ENCODE measurements at regions not wholly inside any gene's neighbourhood (a gene's known extent, or its start where the extent isn't known, plus 50 kb on each side); places are given as distances from the start of the nearest gene placed in this dataset.

DNA sequence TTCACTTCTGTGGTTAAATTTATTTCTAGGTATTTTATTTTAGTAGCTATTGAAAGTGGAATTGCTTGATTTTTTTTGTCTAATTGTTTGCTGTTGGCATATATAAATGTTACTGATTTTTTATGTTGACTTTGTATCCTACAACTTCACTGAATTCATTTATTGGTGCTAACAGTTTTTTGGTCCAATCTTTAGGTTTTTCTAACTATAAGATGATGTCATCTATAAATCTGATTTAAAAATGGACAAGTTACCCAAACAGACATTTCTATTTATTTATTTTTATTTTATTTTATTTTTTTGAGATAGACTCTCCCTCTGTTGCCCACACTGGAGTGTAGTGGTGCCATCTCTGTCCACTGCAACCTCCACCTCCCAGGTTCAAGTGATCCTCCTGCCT, 162.3 kb downstream of the COX7C start:
- DNase-seq: no peak

DNA sequence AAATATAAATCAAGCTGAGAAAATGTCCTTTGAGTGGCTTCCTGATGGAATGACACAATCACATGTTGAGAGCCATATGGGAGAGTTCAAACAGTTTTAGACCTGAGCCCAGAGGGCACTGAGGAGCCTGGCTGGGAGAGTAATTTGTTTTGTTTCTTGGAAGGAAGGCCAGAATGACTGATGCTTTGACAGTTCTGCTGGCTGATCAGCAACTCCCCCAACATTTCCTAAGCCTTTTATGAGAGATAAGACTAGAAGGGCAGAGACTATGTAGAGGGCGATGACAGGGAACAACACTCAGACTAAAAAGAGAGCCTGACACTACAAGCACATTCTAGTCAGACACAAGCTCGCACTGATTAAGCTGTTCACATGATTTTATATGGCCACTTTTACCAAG, 169.2 kb downstream of the COX7C start:
- DNase-seq: no peak

DNA sequence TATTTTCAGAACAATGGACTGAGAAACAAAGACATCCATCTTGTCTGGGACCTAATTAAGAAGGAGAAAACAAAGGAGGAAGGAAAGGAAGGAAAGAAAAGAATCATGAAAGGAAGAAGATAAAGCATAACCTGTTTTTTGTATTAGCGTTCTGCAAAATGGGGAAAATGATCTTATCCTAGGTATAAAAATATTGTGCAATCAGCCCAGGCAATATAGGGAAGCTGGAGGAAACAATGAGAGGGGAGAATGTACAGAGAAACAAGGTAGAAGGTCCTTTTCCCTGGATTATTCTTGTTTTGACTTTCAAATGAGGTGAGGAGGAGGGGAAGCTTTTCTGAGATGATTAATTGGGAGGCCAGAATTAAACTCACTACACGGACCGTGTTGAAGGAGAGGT, 177.9 kb downstream of the COX7C start:
- DNase-seq: no peak

DNA sequence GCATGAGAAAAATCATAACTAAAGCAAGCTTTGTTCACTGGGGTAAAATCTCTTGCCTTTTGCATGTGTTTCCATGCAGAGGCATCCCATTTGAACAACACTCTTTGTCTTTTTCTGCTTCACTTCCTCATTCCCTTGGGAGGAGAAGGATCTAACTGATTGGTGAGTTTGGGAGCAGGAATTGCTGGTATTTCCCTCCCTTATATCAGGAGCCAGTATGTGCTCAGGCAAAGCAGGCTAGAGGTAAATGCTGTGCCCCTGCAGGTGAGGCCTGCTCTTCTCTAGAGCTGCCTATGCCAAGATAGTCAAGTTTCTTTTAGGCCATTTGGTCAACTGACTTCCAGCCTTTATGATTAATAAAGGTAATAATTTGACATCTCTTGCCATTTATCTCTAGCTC, 179.9 kb downstream of the COX7C start:
- DNase-seq: no peak

DNA sequence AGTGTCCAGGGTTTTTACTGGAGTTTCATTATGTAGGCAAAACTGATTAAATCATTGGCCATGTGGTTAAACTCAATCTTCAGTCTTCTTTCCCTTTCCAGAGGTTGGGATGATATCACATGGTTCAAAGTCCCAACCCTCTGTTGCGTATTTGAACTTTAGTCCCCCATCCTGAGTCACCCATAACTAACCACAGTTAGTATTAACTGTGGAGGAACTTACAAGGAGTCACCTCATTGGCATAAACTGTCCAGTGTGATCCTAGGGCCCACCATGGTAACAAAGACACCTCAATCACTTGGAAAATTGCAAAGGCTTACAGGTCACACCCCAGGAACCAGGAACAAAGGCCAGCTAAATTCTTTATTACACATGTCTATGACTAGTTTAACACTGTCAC, 188.5 kb downstream of the COX7C start:
- no peak for DNase-seq

DNA sequence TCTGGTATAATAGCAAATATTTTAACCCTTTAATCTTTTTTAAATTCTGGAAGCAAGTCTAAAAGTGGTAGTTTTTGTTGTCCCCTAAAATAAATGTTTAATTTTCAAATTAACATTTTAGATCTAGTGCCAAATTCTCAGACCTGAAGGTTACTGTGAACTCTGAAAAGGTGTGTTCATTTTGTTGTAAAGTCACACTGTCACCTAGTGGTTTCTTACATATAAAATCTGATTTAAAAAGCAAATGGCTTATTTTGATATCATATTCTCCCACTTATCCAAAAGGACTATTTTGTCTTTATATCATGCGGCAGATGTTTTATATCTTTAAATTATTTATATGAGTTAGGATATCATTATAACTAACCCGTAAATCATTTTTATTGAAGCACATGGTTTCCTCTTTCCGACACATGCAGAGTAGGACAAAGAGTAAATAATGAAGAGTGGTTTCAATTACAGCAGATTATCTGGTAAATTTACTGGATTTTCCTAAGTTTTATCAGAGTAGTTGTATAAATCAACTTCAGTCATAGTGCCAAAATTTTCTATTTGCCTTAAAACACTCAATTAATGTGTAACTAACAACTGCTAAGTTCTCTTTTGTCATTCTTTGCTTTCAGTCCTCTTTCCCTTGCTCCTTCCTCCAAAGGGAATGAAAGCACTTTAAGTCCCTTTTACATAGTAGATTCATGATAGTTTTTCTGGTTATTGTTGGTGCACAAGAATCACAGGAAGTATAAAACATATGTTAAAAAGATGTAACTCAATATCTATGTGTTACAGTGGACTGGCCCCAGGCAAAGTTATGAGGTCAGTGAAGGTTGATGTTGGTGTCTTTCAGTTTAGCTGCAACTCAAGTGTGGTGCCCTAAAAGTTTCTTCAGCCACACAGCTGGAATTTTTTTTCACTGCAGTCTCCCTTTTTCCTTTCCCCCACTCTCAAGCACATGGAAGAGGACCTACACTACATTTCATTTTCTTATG, 189.6 kb downstream of the COX7C start:
- no peak for DNase-seq

DNA sequence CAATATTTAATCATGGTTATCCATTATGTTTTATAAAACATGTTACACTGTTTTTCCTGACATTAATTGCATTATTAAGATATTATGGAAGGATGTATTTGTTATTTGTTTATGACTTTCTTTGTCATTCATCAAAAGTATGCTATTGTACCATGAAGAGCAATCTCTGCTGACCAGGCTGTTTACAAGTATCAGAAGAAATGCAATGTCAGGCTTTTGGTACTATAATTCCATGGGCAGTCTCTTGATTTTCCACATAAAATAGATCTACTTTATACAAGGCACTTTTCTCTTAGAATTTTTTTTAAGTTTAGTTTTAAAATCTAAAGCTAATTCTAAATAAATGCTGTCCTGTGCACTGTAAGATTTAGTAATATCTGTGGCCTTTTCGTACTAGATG, 196.6 kb downstream of the COX7C start:
- DNase-seq: no peak

DNA sequence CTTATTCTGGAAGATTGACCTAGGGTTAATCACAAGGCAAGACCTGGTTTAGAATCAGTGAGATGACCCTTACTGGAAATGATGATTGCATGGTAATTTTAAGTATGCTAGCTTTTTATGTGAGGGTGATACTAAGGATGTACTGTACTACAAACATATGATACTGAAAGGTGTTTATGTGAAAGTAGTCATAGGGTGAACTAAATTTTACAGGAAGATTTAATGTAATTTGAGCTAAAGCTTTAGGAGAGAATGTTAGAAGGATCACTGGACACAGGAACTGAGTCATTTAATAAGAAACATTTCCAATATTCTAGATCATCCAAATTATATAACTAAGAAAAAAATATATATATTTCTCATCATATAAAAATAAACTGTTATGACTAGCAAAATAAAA, 197.2 kb downstream of the COX7C start:
- no peak for DNase-seq

DNA sequence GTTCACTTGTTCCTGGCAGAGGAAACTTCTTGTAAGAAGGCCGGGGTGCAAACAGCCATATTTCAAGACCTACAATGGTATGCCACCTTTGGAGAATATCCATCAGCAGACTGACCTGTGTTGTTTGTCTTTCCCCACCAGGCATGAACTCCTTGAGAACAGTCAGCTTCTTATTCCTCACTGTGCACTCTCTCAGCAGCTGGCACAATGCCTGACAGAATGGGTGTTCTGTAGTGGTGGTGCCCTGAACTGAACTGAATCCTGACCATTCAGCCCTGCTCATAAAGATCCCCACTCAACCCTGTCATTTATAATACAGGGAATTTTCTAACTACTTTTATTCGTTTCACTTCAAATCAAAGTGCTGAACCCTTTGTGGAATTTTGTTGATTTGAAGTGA, 206.9 kb downstream of the COX7C start:
- no peak for DNase-seq

DNA sequence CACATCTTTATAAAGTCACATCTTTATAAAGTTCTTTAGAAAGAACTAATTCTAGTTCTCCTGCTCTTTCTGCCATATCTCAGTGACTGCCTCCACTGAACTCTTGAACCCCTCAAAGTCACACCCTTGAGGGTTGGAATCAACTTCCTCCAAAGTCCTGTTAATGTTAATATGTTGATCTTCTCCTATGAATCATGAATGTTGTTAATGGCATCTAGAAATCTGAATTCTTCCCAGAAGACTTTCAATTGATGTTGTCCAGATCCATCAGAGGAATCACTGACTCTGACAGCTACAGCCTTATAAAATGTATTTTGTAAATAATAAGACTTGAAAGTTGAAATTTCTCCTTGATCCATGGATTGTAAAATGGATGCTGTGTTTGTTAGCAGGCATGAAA, 213.4 kb downstream of the COX7C start:
- no peak for DNase-seq

DNA sequence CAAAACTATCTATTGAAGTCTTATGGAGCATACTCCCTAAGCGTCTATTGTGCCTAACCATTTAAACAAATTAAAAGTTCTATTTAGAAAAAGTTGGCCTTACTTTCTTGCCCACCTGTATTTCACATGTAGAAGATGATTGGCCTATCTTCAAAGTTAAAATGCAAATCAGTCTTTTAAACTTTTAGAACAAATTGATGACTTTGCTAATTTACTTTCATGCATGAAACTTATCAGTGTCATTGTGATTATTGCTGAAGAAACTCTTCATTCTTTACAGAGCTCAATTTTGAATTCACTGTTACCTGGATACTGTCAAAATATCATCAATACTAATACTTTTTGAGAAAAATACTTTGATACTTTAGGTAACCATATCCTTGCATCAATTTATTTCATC, 216.1 kb downstream of the COX7C start:
- DNase-seq: no peak

DNA sequence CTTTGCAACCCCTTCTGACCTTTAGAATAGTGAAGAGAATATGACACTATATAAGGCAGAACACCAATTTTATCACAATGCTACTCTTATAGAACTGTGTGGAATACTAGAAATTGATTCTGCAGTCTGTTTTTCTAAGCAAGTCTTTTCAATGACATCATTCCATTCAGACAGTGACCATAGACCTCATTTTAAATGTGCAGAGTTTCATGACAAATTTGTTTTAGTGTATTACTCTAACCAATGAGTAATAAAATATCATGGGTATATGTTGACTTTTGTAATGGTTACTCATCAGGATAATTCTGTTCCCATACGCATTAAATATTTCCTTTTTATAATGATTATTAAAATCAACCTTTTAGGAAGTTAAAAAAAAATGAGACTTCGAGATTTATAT, 219.9 kb downstream of the COX7C start:
- no peak for DNase-seq

DNA sequence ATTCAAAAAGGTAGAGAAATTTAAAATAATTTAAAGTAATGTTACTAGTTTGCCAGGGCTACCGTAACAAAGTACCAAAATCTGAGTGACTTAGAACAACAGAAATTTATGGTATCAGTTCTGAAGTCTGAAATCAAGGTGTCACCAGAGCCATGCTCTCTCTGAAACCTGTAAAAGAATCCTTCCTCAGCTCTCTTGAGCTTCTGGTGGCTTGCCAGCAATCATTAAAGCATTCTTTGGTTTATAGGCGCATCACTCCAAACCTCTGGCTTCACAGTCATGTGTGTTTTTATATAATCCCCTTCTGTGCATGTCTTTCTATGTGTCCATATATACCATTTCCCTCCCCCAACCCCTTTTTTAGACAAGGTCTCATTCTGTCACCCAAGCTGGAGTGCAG, 220.3 kb downstream of the COX7C start:
- DNase-seq: no peak

DNA sequence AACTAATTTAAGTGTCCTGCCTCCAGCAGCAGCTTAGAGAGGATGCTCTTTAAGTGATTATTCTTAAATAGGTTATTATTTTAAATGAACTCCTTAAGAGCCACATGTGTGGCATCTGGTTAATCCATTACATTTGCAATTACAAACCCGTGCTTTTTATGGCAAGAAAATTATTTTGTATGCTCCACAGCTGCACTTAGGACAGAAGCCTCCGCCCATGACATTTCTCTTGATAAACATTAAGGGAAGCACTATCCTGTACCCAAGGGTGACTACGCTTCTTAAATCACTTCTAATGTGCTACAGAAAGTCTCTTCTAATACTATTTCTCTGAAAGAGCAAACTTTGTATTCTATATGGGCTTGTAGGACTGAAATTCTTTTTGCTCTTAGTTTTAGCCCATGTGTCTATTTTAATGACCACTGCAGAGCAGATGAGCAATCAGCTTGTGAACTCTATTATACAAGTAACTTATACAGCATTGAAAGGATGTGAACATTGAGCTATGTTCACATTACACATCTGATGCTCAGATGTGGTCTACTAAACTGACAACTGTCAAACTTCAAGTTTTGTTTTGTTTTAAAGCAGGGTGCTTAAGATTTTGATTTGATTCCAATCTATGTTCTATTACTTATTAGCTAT, 223.4 kb downstream of the COX7C start:
- no peak for DNase-seq

DNA sequence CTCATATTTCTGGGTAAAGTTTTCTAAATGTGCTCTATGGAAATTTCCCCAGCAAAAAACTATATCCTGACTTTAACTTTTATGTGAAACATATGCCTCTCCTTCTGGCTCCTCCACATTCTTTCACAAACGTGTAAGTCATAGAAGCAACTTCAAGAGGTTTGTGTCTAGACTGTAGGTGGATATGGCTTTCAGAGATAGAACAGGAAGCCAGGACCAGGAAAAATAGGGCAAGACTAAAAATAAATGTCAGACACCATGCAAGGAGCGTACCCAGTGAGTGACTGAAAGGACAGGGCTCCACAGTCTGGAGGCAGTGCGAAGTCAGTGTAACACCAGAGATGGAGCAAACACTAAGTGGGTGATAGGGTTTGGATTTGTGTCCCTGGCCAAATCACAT, 240.7 kb downstream of the COX7C start:
- no peak for DNase-seq

DNA sequence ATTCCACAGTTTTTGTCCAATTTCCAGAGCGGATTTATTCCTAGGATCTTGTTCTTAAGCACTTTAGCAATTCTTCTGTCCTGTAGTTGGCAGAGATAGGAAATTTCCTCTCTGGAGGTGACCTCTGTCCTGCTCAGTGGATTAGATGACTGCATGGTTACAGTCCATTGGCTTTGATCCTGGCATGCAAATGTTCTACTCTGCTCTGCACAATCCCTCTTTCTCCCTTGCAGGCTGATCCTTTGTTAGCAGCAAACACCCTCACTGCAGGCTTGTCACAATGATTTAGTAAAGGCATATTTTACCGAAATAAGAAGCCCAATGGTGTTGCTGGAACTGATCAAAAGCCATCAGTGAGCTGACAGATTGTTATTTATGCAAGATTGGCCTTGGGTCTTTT, 243.8 kb downstream of the COX7C start:
- DNase-seq: no peak

DNA sequence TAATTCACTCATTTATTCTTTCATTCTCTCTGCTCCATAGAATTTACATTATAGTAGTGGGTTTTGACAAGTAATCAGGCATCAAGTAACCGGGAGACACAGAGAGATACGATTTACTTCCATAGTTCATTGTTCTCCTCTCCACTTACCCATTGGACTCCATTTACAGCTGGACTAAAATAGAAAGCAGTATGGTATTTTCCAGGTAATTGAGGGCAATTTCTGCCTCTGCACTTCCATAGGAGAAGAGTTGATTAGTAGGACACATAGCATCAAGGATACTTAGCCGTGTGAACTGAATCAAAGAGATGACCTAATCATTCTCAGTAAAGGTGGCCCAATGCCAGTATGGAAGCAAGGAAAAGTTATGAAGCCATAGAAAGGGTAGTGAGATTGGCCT, 244.4 kb downstream of the COX7C start:
- DNase-seq: no peak

DNA sequence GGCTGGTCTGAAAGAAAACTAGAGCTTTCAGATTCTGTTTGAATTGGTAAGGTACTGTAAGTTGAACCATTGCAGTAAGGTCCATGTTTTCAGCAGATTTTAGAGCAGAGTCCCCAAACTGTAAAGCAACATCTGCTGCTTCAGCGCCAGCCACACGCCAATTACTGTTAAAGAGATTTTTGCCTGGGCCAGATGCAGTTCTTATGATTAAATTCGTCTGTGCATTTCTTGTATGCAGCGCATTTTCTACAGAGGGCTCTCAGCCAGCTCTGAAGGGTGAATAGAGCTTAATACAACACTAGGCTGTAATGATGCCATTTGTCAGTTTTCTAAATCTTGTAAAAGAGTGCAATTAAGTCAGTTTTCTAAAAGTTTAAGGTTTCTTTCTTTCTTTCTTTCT, 246.3 kb downstream of the COX7C start:
- DNase-seq: no peak

DNA sequence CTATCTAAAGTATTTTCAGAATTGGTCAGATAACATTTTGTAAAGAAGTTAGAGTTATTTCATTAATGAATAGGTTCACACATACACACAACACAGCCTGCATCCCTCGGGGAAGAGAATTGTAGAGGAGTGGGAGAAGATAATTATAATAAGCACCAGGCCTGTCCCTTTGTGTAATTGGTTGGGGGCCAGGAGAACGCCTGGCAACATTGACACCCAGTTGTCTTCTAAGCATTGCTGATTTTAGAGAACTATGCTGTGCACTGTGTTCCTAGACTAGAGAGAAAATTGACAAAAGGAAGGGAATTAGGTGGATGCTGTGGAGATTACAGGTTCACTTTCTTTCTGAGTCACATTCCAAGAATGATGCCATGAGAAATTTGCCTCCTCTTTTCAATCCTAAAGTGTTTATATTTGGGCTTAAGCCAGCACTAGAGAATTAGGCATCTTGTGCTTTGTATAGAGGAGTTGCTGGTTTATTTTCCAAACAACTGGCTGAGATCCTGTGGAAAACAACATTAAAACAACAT, 247.6 kb downstream of the COX7C start:
- DNase-seq: no peak

DNA sequence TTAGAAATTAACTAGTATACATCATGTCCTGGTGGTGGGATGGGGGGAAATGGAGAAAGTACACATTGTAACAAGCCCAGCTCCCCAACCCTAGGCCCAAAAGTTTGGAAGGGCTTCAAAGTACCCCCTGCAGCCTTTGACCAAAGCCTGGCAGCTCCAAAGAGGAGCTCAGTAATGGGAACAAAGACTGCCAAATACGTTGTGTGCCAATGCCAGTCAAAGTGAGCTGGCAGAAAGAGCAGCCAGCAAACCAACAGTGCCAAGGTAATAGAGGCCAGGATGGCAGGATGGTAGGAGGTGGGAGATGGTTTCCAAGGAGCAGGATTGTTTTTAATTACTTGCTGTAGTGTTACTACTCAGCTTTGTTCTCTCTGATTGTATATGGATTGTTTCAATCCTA, 248.3 kb downstream of the COX7C start:
- DNase-seq: peak; percentile 5

DNA sequence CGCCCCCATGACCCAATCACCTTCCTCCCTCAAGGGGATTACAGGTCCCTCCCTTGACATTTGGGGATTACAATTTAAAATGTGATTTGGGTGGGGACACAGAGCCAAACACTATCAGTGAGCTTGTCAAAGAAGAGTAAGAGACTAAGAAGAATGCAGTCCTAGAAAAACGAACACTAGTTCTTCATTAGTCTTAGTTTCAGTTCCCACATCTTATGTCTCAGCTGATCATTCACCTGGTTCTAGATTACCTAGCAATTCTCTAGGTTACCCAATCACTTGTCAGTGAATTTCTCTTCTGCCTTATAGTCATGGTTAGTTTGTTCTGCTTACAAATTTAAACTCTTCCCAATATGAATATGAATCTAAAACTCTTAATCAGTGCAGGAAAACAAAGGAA, 251.5 kb downstream of the COX7C start:
- no peak for DNase-seq

DNA sequence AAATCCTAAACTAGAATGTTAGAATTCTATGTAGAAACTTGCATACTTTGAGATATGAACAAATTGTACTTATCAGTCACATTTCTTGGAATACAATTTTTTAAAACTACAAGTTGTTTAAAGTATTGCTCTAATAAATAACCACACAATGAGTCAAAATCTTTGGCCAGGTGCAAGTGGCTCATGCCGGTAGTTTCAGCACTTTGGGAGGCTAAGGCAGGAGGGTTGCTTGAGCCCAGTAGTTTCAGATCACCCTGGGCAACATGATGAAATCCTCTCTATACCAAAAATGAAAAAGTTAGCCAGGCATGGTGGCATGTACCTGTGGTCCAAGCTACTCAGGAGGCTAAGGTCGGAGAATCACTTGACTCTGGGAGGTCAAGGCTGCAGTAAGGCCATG, 257.8 kb downstream of the COX7C start:
- no peak for DNase-seq

DNA sequence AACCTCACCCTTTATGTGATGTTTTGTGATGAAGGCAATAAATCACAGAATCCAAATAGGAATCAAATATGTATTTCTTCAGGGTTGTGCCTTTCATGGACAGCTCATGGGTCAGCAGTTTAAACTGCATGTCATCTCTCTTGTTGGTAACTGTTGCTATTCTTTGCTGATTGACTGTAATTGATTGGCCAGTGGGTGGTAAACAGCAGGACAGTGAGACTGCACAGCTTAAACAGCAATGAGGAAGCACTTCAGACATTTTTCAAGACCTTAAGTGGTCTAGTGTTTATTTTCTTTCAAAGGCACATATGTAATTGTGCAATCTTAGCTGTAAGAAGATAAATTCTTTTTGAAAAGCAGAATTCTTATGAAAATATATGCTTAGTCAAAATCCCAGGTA, 260.5 kb downstream of the COX7C start:
- no peak for DNase-seq

DNA sequence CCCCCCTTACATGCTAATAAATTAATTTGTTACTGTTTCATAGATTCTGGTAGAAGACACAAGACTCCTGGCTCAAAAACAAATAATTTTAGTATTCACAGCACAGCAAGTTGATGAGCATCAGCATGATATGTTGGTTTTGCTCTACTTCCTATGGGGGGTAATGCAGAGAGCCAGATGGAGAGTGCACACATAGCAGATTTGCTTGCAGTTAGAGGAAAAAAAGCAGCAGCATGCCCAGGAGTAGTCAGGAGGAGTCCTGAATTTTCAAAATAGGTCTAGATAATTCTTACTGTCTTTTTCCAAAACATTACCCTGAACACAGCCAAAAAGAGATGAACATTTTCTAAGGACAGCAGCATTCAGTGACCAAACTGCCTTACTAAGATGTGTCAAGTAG, 261.3 kb downstream of the COX7C start:
- peak; percentile 2 for DNase-seq
